ENCODE measurements at regions not wholly inside any gene's neighbourhood (a gene's known extent, or its start where the extent isn't known, plus 50 kb on each side); places are given as distances from the start of the nearest gene placed in this dataset.

GRCh38 chr1:29658688-29659087, 422.4 kb downstream of the PTPRU start:
- no peak for DNase-seq

GRCh38 chr1:29657816-29658215, 421.5 kb downstream of the PTPRU start:
- DNase-seq: no peak

GRCh38 chr1:29655945-29656850, 419.9 kb downstream of the PTPRU start:
- peak in 2 of 3 donors; percentile 4 to 9 for DNase-seq

DNA sequence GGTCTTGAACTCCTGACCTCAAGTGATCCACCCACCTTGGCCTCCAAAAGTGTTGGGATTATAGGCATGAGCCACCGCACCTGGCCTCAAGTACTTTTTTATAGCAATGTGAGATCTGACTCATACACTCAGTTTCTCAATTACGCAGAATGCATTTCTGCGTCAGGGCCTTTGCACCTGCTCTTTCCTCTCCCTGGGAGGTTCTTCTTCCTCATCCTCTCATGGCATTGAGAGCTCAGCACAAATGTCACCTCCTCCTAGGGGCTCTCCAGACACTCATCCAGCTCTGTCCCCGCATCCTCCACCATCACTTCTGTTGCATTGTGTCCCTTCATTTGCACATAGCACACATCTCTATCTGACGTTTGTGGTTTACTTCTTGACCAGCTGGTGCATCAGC, 418.8 kb downstream of the PTPRU start:
- no peak for DNase-seq

GRCh38 chr1:29653886-29654450, 417.6 kb downstream of the PTPRU start:
- DNase-seq: no peak

DNA sequence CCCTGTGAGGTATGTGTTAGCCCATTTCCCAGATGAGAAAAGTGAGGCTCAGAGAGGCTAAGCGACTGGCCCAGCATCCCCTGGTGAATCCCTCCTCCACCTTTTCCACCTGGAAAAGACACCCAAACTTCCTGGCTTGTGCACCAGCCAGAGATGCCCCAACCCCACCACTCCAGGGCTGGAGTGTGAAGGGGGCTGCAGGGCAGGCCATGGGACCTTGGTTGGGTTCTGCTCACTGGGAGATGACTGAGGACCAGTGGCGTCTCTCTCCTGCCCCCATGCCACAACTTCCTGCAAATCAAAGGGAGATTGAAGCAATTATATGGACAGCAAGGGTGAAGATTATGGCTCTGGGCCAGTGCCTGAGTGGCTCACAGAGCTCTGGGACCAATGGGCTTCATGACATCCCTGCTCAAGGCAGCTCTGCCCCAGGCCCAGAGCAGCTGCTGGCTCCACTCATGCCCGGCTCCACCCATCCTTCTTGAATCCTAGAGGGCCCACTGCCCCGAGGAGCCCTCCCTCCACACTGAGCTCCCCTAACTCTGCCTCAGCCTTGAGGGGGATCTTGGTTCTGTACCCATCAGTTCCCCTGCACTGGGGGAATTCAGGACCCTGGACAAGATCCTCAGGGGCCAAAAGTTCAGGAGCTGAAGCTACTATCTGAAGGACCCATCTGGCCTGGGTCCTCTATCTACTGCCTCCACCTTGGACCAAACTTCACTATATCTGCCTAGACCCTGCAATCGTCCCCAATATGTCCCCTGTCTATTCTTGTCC, 416.9 kb downstream of the PTPRU start:
- no peak for DNase-seq

DNA sequence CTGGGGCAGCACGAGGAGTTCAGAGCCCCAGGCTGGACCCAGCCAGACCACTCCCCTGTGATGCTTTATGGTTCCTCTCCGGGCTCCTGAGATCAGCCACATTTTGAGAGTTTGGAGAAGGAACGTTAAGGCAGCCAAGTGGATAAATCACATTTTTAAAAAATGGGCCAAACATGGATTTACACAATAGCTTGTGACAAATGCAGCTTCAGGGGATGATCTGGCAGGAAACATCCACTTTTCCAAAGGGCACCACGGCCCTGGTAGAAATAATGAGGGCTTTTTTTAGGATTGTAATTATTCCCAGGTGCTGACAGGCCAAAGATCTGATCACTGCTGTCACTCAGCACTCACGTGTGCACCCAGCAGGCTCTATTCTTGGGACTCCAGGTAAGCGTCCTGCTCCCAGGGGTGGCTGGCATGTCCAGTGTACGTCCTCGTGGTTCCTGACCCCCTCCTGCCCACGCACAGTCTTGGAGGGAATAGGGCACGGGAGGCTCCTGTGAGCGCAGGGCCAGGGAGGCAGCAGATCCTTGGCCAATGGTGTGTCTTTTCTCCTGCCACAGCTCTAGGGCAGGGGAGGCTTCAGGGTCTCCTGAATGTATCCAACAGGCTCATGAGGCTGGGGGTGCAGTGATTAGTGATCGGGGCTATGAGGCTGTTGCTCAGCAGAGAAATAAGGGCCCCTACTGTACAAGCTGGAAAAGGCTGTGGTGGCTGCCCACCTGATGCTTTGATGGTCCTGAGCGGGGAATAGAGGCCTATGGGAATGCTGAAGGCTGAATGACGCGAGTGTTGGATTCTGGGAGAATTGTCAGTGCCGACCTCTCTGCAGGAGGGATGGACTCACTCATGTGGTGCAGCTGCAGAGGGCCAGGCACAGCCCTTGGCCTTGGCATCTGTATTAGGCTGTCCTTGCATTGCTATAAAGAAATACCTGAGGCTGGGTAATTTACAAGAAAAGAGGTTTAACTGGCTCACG, 415.7 kb downstream of the PTPRU start:
- DNase-seq: no peak

DNA sequence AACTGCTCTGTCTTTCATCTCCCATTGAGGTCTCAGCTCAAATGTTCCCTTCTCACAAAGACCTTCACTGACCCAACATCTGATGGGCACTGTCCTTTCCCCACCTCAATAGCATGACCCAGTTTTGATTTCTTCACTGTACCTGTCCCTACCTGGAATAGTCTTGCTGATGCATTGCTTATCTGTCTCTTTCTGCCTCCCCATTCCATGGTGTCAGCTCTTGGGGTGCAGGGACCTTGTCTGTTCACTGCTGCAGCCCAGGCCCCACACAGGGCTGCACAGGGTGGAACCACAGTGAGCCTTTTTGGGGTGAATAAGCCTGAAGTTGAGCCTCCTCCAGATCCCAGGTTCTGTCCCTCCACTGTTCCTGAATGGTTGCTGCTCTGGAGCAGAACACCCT, 414.9 kb downstream of the PTPRU start:
- no peak for DNase-seq

DNA sequence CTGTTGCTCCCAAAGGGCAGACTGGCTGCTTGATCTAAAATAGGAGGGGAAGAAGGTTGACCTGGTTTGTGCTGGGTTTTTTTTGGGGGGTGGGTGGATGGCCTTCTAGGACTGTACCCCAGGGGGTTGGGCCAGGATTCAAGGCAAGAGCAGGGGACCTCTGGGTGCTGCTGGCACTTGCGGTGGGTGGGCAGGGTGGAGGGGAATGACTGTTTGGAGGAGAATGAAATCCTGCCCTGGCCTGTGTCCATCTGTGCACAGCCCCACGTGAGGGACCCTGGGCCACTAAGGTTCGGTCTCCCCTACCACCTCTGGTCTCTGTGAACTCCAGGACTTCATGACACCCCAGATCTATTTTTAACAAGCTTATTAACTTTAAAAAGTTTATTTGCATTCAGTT, 414.2 kb downstream of the PTPRU start:
- no peak for DNase-seq

- DNase-seq: no peak
Measured at GRCh38 chr1:29650041-29650400, 413.7 kb downstream of the PTPRU start.

DNA sequence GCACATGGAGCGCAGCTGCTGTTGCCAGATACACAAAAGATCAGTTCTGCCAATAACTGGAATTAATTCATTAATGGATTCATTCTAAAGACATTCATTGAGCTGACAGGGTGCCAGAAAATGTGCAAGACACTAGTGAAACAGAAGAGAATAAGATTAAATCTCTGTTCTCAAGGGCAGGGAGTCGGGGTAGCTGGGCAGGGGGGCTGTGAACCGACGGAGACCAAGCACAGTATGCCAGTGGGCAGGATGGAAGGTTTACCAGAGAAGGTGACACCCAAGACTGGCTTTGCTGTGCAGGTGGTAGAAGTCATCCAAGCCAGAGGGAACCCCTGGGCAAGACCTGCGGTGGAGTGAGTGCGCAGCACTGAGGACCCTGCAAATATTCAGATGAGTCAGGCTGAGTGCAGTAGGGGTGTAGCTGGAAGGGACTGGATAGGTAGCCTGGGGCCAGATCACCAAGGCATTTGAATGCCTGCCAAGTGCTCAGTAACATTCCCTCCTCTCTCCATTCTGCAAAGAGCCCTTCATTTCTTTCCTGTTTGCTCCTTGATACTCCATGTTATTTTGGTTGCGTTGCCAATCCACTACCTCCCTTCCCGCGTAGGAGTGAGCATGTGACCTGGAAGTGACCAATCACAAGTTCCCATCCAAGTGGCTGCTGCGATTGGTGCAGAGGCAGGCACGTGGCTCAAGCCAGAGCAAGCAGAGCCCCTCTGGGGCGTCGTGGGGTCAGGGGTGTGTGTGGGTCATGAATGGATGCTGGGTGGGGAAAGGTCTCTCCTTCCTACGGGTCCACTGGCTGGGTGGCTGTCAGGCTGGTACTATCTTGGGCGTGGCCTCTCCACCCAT, 413.1 kb downstream of the PTPRU start:
- DNase-seq: no peak

DNA sequence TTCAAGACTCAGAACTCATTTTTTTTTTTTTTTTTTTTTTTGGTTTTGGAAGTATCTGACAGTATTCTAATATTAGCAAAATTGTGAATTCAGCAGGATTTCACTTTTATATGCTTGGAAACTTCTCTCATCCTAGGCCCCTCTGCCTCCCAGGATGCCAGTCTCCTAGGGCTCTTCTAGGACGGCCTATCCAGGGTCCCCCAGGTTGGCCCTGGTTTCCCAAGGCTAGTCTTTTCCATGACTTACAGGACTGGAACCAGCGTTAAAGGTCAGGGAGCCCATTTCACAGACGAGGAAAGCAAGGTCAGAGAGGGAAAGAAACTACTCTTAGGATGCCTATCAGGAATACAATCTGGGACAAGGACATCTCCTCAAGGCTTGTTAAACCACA, 412.5 kb downstream of the PTPRU start:
- DNase-seq: no peak

GRCh38 chr1:29648026-29648425, 411.7 kb downstream of the PTPRU start:
- no peak for DNase-seq

- DNase-seq: no peak
Measured at GRCh38 chr1:29647581-29647980, 411.3 kb downstream of the PTPRU start.

DNA sequence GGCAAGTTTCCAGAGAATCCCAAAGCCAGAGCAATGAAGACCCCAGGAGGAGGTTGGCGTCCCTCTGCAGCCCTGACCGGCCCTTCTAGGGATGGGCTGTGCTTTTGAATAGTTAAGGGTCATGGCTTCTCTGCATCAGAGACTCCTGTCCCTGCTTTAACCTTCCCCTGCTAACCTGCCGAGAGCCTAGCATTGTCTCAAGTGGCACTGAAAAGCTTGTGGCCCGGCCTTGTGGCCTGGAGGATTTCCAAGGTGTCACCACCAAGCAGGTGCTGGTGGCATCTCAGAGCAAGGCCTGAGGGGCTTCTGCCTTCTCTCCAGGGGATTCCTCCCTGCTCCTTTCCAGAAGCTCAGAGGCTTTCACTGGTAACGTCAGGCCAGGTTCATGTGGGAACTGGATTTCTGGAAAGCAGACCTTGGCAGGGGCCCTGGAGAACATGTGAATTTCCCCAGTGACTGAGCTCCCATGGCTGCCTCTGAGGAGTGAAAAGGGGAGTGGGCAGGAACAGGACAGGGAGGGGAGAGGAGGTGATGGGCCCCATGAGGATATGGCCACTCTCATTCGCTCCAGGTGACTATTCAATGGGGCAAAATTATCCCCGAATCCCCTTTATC, 409.9 kb downstream of the PTPRU start:
- DNase-seq: no peak

- DNase-seq: no peak
Measured at GRCh38 chr1:29645586-29645985, 409.3 kb downstream of the PTPRU start.

DNA sequence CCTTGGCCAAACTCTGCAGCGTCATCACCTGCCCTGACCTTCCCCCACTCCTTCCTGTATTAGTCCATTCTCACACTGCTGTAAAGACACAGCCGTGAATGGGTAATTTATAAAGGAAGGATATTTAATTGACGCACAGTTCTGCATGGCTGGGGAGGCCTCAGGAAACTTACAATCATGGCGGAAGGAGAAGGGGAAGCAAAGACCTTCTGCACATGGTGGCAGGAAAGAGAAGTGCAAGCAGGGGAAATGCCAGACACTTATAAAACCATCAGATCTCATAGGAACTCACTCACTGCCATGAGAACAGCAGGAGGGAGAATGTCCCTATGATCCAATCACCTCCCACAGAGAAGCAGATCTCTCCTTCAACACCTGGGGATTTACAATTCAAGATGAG, 408.5 kb downstream of the PTPRU start:
- no peak for DNase-seq

DNA sequence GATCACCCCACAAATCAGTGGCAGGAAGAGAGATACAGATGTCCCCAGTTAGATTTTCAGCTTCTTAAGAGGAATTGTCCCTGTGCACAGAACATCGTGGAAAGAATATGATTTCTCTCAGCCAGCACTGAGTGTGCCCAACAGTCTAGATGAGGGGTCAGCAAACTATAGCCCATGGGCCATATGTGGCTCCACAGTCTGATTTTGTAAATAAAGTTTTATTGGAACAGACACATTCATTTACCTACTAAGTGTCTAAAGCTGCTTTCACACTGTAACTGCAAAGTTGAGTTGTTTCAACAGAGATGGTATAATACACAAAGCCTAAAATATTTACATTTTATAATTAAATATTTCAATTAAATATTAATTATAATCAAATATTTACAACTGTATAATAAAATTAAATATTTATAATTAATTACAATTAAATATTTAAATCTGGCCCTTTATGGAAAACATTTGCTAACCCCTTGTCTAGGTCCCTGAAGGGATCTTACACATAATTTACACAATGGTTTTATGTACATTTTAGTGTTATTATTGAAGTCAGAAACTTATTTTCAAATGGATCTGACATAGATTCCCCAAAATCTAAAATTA, 407.6 kb downstream of the PTPRU start:
- no peak for DNase-seq

DNA sequence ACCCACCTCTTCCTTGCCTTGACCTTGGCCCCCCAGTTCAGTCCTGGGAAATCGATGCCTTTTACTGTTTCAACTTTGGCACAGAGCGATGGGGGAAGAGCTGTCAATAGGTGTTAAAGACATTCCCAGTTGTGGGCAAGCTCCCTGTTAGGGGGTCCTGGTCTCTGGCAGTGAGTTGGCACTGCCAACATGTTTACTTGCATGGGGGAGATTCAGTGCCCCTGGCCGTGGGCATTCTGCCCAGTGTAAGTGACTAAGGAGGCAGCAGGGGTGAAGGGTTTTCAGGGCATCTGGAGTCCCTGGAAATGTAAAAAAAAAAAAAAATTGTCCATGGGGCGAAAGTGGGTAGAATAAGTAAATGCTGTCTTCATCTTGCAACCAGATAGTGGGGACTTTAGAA, 407.0 kb downstream of the PTPRU start:
- no peak for DNase-seq

DNA sequence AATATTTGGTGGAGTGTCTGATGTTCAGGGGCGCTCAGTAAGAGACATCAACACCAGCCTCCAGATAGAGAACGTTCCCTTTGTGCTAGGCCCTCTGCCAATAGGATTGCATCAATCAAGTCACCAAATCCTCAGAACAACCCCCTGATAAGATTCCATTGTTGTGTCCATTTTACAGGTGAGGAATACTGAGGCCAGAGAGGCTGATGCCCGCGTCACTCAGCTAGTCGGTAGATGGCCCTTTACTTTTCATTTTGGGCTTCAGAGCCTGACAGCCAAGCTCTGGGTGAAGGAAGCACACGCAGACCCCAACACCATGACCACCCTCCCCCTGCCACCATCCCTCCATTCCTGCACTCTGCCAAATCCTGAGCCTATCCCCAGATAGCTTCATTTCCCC, 406.2 kb downstream of the PTPRU start:
- DNase-seq: no peak

GRCh38 chr1:29641921-29642320, 405.6 kb downstream of the PTPRU start:
- DNase-seq: no peak
